HG02981 (cell line): ENCODE measurements at regions not wholly inside any gene's neighbourhood (a gene's known extent, or its start where the extent isn't known, plus 50 kb on each side); places are given as distances from the start of the nearest gene placed in this dataset.
A peak's percentile ranks its signal among the peaks of the same experiment; 100 is the strongest.
"Not testable (repeated sequence)": the region's sequence is repeated elsewhere in the genome, so short reads cannot be mapped to it uniquely, and the experiment has no call there.

Experiments
- ATAC-seq: cut with Tn5 transposase; IDR thresholded peaks from one replicate; pipeline ENCODE4 v1.9.1; 2021; ENCODE audit warnings: mild to moderate bottlenecking, moderate library complexity; ENCODE audit not compliant: unreplicated experiment

DNA sequence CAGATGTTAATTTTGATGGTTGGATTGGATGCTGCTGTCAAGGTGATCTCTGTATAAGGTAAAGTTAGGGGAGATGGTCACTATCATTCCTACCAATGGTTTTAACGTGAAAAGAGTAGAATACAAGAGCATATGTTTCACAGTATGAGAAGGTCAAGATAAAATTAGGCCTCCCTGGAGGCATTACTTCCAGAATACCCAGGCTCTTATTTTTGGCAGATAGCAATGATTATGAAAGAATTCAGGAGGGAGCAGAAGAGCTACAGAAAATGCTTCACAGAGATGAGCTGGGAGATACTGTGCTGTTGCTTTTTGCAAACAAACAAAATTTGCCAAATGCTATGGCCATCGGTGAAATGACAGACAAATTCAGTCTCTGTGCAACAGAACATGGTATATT lies 547.5 kb upstream of the SPRY2 start:
- ATAC-seq = no peak

DNA sequence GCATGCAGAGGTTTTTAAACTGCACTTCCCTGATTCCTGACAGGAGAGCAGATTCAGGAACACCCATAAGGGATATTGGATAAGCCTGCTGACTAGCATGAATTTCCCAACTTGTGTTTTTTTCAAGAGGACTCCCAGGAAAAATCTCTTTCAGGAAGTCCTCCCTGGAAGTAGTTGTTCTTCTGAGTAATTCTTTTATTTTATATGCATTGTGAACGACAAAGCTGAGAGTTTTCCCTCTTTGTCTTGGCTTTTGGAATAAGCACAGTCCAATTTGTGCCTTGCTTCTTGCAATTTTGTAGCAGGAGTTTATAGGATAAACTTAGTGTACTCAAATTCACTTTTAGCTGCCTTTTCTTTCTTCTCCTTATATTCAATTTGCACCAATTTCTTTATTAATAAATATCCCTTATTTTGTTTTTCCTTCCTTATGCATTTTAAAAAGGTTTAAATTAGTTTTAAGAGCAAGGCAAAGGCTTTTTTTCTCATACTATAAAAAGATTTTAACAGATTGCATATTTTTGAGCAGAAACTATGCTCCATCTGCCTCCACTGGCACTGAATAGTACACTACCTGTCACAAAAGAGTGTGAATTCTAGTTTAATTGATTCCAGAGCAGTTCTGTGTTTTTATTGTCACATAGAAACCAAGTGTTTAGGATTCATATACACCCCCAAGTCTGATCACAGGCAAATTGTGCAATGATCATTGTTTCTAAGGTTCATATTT lies 543.3 kb upstream of the SPRY2 start:
- ATAC-seq = no peak

DNA sequence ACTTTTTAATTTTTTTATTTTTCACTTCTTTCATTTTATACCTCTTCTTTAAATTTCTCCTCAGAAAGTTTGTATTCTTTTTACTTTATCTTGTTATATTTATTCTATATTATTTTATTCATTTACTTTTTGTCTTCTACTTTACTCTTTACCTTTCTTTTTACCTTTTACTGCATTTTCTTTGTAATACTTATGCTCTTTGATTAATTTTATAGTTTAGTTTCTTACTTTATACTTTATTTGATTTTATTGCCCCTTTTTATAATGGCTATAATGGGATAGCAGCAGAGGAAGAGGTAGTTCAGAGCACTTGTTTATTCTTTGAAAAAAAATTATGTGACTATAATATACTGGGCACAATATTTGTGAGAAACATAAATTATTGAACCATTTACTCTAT lies 542.6 kb upstream of the SPRY2 start:
- ATAC-seq = no peak

DNA sequence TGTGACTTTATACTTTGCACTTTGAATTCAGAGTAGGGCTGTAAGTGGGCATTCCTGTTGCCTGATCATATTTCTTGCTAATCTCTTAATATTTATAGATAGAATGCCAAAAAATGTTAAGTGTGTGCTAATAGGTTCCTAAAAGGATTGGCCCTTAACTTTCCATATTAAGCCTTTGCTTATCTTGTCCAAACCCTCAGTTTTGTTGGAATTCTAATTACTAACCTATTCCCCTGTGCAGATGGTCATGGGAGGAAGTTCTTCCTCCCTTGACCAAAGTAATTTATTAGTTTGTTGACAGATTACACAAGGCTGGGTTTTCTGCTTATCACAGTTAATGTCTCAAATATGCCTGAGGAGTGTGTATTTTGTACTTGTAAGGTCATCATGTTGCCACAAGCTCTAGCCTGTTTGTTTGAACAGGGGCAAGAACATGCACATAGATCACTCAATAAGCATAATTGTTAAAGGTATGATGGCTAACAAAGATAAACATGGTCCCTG lies 541.1 kb upstream of the SPRY2 start:
- no peak for ATAC-seq

GRCh38 chr13:80881495-80881894 lies 540.6 kb upstream of the SPRY2 start:
- no peak for ATAC-seq

DNA sequence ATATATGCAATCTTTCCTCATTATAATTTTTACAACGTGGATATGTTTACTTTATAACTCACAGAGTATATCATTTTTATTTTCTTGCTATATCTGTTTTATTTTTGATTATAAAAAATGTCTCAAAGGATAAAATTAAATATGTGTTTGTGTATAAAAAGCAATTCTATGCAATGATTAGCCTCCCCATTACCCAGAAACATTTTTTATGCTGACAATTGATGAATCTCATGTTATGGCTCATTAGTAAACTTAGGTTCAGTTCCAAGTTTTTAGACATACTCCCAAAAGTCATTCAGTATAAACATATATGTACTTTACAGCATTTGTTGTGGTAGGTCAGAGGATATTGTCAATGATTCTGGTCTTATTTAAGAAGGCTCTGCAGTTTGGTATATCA lies 540.1 kb upstream of the SPRY2 start:
- no peak for ATAC-seq

DNA sequence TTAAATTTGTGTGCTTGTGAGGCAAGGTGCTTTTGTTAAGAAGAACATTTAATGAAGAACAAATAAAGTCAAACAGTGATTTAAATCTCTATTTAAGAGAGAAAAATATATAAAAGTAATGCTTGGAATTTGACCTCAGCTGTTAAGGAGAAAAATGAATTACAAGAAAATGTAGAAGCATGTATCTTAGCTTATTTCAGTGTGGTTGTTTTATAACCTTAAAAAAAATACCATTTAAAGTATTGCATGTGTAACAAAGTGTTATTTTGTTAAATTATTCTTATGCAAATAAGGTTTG lies 537.0 kb upstream of the SPRY2 start:
- no peak for ATAC-seq

DNA sequence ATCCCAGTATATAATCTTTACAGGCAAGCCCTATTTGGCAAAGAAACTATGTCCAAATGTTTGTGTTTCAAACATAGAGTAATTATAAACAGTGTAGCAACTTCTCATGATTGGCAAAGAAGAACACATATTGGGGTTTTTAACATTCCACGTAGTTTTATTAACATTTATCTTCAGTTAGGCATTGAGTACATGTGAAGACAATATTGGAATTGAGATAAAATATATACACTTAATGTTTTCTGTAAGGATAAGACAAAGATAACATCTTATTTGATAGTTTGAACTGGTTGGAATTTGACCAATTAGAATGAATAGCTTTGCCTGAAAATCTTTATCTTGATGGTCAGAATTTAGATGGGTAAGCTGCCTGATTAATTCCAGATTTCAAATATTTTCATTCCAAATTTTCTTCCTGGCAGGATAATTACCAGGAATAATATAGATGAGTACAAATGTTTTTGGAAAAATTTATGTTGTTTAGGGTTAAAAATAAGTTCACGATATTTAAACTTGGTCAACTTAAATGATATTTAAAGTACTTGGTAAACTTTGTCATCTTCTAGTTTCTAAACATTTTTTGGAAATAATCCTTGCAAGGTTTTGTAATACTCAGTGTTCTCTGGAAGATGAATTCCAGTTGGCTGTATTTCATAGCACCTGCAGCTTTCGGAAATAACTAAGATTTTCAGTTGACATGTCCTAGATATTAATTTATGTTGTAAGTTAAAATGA lies 536.5 kb upstream of the SPRY2 start:
- ATAC-seq = no peak

DNA sequence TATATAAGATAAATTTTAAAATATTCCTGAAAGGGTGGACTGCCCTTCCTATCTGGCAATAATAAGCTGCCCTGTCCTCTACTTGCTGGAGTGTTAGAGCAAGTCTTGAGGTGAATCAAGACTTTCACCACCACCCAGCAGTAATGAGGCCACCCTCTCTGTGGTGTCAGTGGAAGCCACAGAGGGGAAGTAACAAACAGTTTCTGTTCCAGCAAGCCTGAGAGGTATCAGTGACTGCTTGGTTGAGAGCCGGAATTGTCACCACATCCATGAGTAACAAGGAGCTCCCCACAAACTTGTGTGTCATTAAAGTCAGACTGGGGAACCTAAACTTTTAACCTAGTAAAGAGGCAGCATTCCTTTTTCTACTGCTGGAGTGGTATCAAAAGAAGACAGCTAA lies 532.7 kb upstream of the SPRY2 start:
- ATAC-seq = peak; percentile 99

GRCh38 chr13:80871971-80872370 lies 531.0 kb upstream of the SPRY2 start:
- not testable (repeated sequence) for ATAC-seq

GRCh38 chr13:80871481-80871880 lies 530.6 kb upstream of the SPRY2 start:
- no peak for ATAC-seq

DNA sequence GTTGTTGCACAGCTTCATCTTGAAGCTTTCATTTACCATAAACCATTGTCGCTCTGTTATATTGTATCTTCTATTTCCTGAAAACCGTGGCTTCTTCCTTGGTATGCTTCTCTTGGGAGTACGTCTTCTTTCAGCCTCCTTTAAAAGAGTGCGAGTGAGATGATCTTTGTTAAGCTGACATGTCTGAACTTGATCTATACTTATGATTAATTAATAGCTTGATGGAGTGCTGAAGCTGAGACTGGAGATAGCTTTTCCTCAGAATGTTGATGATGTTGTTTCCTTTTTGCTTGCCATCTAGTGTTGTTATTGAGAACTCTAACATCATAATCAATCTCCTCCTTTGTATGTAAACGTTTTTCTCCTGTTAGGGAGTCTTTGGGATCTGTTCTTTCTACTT lies 529.3 kb upstream of the SPRY2 start:
- ATAC-seq = no peak

DNA sequence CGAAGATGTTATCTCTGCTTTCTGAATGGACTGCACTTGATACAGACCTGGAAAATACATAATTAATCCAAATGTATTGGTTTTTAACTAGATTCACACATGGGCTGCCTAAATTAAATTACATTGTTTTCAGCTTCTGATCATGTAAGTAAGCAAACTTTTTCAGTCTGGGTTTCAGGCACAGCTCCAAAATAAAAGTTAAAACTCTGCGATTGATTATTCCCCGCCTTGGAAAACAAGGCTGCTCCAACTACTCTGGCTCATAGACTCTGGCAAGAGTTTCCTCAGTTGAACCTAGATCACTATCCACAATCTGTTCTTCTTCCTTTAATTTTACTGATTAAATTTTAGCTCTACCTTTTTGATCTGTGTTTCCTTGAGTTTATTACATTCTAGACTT lies 526.0 kb upstream of the SPRY2 start:
- ATAC-seq = no peak

- no peak for ATAC-seq
These were observed 524.4 kb upstream of the SPRY2 start for GRCh38 chr13:80865329-80865728.

- no peak for ATAC-seq
These were observed 521.5 kb upstream of the SPRY2 start for GRCh38 chr13:80862456-80862855.

DNA sequence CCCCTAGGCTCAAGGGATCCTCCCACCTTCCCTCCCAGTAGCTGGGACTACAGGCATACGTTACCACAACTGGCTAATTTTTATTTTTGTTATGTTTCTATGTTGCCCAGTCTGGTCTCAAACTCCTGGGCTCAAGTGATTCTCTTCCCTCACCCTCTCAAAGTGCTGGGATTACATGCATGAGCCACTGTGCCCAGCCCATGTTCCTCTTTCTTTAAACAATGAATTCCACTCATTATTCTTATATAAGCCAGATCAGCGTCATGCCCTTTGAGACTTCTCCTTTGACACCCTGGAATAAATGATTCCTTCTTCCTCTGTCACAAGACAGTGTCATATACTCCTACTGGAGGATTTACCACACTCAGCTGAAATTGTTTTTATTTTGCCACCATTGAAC lies 519.9 kb upstream of the SPRY2 start:
- no peak for ATAC-seq

GRCh38 chr13:80858131-80858530 lies 517.2 kb upstream of the SPRY2 start:
- no peak for ATAC-seq

GRCh38 chr13:80857321-80857720 lies 516.4 kb upstream of the SPRY2 start:
- ATAC-seq = no peak

GRCh38 chr13:80850771-80851170 lies 509.8 kb upstream of the SPRY2 start:
- no peak for ATAC-seq

GRCh38 chr13:80844164-80844563 lies 503.2 kb upstream of the SPRY2 start:
- no peak for ATAC-seq

GRCh38 chr13:80841414-80841813 lies 500.5 kb upstream of the SPRY2 start:
- ATAC-seq = no peak

GRCh38 chr13:80840316-80840976 lies 499.5 kb upstream of the SPRY2 start:
- ATAC-seq = no peak
